Mesenchymal stem cell (in vitro differentiated cells and primary cell): ENCODE measurements at regions not wholly inside any gene's neighbourhood (a gene's known extent, or its start where the extent isn't known, plus 50 kb on each side); places are given as distances from the start of the nearest gene placed in this dataset.

ENCODE experiments used
- DNase-seq: peaks from one replicate; pipeline ENCODE4 v3.0.0-alpha.2; 2013
- H2AFZ ChIP-seq: one replicate; pipeline ENCODE4 v1.6.1; 2013; ENCODE audit warnings: low read depth, mild to moderate bottlenecking, control low read depth, inconsistent platforms, low read length, moderate library complexity
- H2AK5ac ChIP-seq: 2 replicates; pipeline ENCODE4 v1.6.1; 2013; ENCODE audit warnings: low read length, moderate library complexity, mild to moderate bottlenecking, inconsistent platforms; ENCODE audit not compliant: severe bottlenecking
- H2BK120ac ChIP-seq: one replicate; pipeline ENCODE4 v1.6.1; 2013; ENCODE audit warnings: low read depth, mild to moderate bottlenecking, inconsistent platforms, low read length, moderate library complexity
- H2BK12ac ChIP-seq, 2 experiments: one replicate each; pipeline ENCODE4 v1.6.1; 2013; ENCODE audit warnings: inconsistent platforms in 2 of 2, low read length in 2 of 2, mild to moderate bottlenecking in 2 of 2, moderate library complexity in 2 of 2, control low read depth in 1 of 2
- H2BK15ac ChIP-seq: one replicate; pipeline ENCODE4 v1.6.1; 2013; ENCODE audit warnings: mild to moderate bottlenecking, low read depth, inconsistent platforms; ENCODE audit not compliant: poor library complexity, severe bottlenecking
- H2BK5ac ChIP-seq: 2 replicates; pipeline ENCODE4 v1.6.1; 2013; ENCODE audit warnings: low read depth, mild to moderate bottlenecking, low read length, control low read depth, inconsistent platforms; ENCODE audit not compliant: poor library complexity, severe bottlenecking
- H3K14ac ChIP-seq, 2 experiments: one replicate each; pipeline ENCODE4 v1.6.1; 2013; ENCODE audit warnings: inconsistent platforms in 2 of 2, low read length in 2 of 2, control low read depth in 1 of 2, mild to moderate bottlenecking in 1 of 2, moderate library complexity in 1 of 2
- H3K18ac ChIP-seq, 2 experiments: one replicate each; pipeline ENCODE4 v1.6.1; 2013; ENCODE audit warnings: inconsistent platforms in 2 of 2, low read length in 2 of 2, control low read depth in 1 of 2, low read depth in 1 of 2, mild to moderate bottlenecking in 1 of 2
- H3K23ac ChIP-seq, 2 experiments: one replicate each; pipeline ENCODE4 v1.6.1; 2013; ENCODE audit warnings: inconsistent platforms in 2 of 2, low read length in 2 of 2, mild to moderate bottlenecking in 2 of 2, moderate library complexity in 2 of 2, control low read depth in 1 of 2
- H3K27ac ChIP-seq: 2 replicates; pipeline ENCODE4 v1.5.1; 2013; ENCODE audit warnings: mild to moderate bottlenecking, moderate library complexity, low read length, control low read depth, inconsistent platforms; ENCODE audit not compliant: poor library complexity, severe bottlenecking
- H3K27me3 ChIP-seq, 2 experiments: 2 replicates each; pipeline versions ENCODE4 v1.6.1 to v1.7.0; 2013; ENCODE audit warnings: low read length in 2 of 2, mild to moderate bottlenecking in 2 of 2, moderate library complexity in 2 of 2, control low read depth in 1 of 2, inconsistent platforms in 1 of 2; ENCODE audit not compliant: control insufficient read depth in 1 of 2, insufficient read depth in 1 of 2
- H3K36me3 ChIP-seq, 2 experiments: 2 replicates each; pipeline versions ENCODE4 v1.6.1 to v1.7.0; 2013; ENCODE audit warnings: low read length in 2 of 2, control low read depth in 1 of 2, inconsistent platforms in 1 of 2, low read depth in 1 of 2, mild to moderate bottlenecking in 1 of 2; ENCODE audit not compliant: insufficient read depth in 2 of 2, control insufficient read depth in 1 of 2
- H3K4ac ChIP-seq, 2 experiments: one replicate each; pipeline ENCODE4 v1.6.1; 2013; ENCODE audit warnings: inconsistent platforms in 2 of 2, low read length in 2 of 2, mild to moderate bottlenecking in 2 of 2, moderate library complexity in 2 of 2, control low read depth in 1 of 2, low read depth in 1 of 2
- H3K4me1 ChIP-seq: 2 replicates; pipeline ENCODE4 v1.6.1; 2013; ENCODE audit warnings: low read depth, low read length, control low read depth; ENCODE audit not compliant: control insufficient read depth, insufficient read depth
- H3K4me2 ChIP-seq: 2 replicates; pipeline ENCODE4 v1.6.1; 2013; ENCODE audit warnings: low read length, mild to moderate bottlenecking, inconsistent platforms; ENCODE audit not compliant: poor library complexity, severe bottlenecking
- H3K4me3 ChIP-seq, 2 experiments: 2 replicates each; pipeline versions ENCODE4 v1.5.1 to v1.7.0; 2013; ENCODE audit warnings: low read length in 2 of 2, mild to moderate bottlenecking in 2 of 2, control low read depth in 1 of 2, low read depth in 1 of 2; ENCODE audit not compliant: insufficient read depth in 1 of 2
- H3K79me1 ChIP-seq: replicated peaks from 2 replicates; pipeline ENCODE4 v1.6.1; 2013; ENCODE audit warnings: mild to moderate bottlenecking, control low read depth, low read length, inconsistent platforms; ENCODE audit not compliant: poor library complexity, severe bottlenecking
- H3K9ac ChIP-seq: 2 replicates; pipeline ENCODE4 v1.7.0; 2013; ENCODE audit warnings: mild to moderate bottlenecking, low read length, moderate library complexity
- H3K9me3 ChIP-seq: 2 replicates; pipeline ENCODE4 v1.7.0; 2013; ENCODE audit warnings: mild to moderate bottlenecking, low read length; ENCODE audit not compliant: control insufficient read depth
- H4K8ac ChIP-seq: one replicate; pipeline ENCODE4 v1.6.1; 2013; ENCODE audit warnings: inconsistent platforms, mild to moderate bottlenecking, low read length, moderate library complexity
- H4K91ac ChIP-seq: one replicate; pipeline ENCODE4 v1.6.1; 2013; ENCODE audit warnings: mild to moderate bottlenecking, low read length, inconsistent platforms
- WGBS: methylation state at CpG from one replicate; pipeline ENCODE4 v1.1.7; 2013; ENCODE audit warnings: mixed read lengths; 5-methylcytosine and 5-hydroxymethylcytosine counted together

- Histone ChIP-seq H3K9me3 (no peaks in the 10 kb centered on the region), H3K79me1 (no peaks in the 10 kb centered on the region), H2AK5ac (no peak overlapping the region), H2BK12ac (no peak overlapping the region), H2AFZ (no peak overlapping the region), H2BK15ac (no peak overlapping the region), H4K91ac (no peak overlapping the region), H3K27ac (peak overlapping the region; percentile 36), H3K9ac (no peak overlapping the region), H3K4me3 (no peak overlapping the region), H3K27me3 (no peaks in the 10 kb centered on the region), H3K14ac (no peak overlapping the region), H3K4me2 (no peak overlapping the region), H2BK5ac (no peak overlapping the region), H3K18ac (no peak overlapping the region), H2BK120ac (no peak overlapping the region), H4K8ac (no peak overlapping the region), H3K23ac (no peak overlapping the region), H3K4ac (no peak overlapping the region), H3K4me1 (no peaks in the 10 kb centered on the region), H3K36me3 (no peaks in the 10 kb centered on the region)
- DNase-seq: no peak
- WGBS: 68% methylated on average over 1 of the region's 1 CpG
These were observed 557.8 kb upstream of the GCFC2 start for GRCh38 chr2:76268484-76268883.

- H3K27ac ChIP-seq: no peak overlapping the region
- H2BK120ac ChIP-seq: no peak overlapping the region
- H3K14ac ChIP-seq: no peak overlapping the region
- H3K27me3 ChIP-seq: no peaks in the 10 kb centered on the region
- no peak overlapping the region for H3K23ac ChIP-seq
- H3K4ac ChIP-seq: no peak overlapping the region
- H3K9me3 ChIP-seq: no peaks in the 10 kb centered on the region
- H4K8ac ChIP-seq: no peak overlapping the region
- H2BK15ac ChIP-seq: no peak overlapping the region
- H2AK5ac ChIP-seq: no peak overlapping the region
- no peak overlapping the region for H4K91ac ChIP-seq
- no peaks in the 10 kb centered on the region for H3K4me1 ChIP-seq
- no peak overlapping the region for H3K4me3 ChIP-seq
- H3K79me1 ChIP-seq: no peaks in the 10 kb centered on the region
- no peak overlapping the region for H3K4me2 ChIP-seq
- H3K18ac ChIP-seq: no peak overlapping the region
- no peak for DNase-seq
- no peak overlapping the region for H2AFZ ChIP-seq
- no peak overlapping the region for H3K9ac ChIP-seq
- H2BK12ac ChIP-seq: no peak overlapping the region
- H3K36me3 ChIP-seq: no peaks in the 10 kb centered on the region
- no peak overlapping the region for H2BK5ac ChIP-seq
These were observed 547.1 kb upstream of the GCFC2 start for GRCh38 chr2:76257802-76258201.

- no peak overlapping the region for H3K23ac ChIP-seq
- no peak overlapping the region for H3K4me2 ChIP-seq
- H3K18ac ChIP-seq: peak overlapping the region in 1 of 2 experiments; percentile 24
- H2BK5ac ChIP-seq: no peak overlapping the region
- no peak overlapping the region for H3K14ac ChIP-seq
- no peaks in the 10 kb centered on the region for H3K4me1 ChIP-seq
- no peak overlapping the region for H2BK15ac ChIP-seq
- H3K9ac ChIP-seq: no peak overlapping the region
- DNase-seq: no peak
- H4K91ac ChIP-seq: no peak overlapping the region
- H3K79me1 ChIP-seq: no peaks in the 10 kb centered on the region
- H3K9me3 ChIP-seq: no peaks in the 10 kb centered on the region
- H2AK5ac ChIP-seq: no peak overlapping the region
- H2BK120ac ChIP-seq: no peak overlapping the region
- no peak overlapping the region for H4K8ac ChIP-seq
- no peaks in the 10 kb centered on the region for H3K36me3 ChIP-seq
- H2BK12ac ChIP-seq: no peak overlapping the region
- no peaks in the 10 kb centered on the region for H3K27me3 ChIP-seq
- no peak overlapping the region for H3K27ac ChIP-seq
- H3K4me3 ChIP-seq: no peak overlapping the region
- H3K4ac ChIP-seq: no peak overlapping the region
- WGBS: 65% methylated on average over 3 of the region's 3 CpGs
- H2AFZ ChIP-seq: no peak overlapping the region
These were observed 545.9 kb upstream of the GCFC2 start for GRCh38 chr2:76256458-76257088.

GRCh38 chr2:76252704-76253103, 542.0 kb upstream of the GCFC2 start:
- H2AK5ac ChIP-seq: no peak overlapping the region
- H3K14ac ChIP-seq: no peak overlapping the region
- H3K4me2 ChIP-seq: no peak overlapping the region
- H4K8ac ChIP-seq: no peak overlapping the region
- 80% methylated on average over 1 of the region's 1 CpG for WGBS
- H3K4ac ChIP-seq: no peak overlapping the region
- H2AFZ ChIP-seq: no peak overlapping the region
- no peaks in the 10 kb centered on the region for H3K9me3 ChIP-seq
- no peak overlapping the region for H3K9ac ChIP-seq
- DNase-seq: no peak
- no peak overlapping the region for H2BK120ac ChIP-seq
- H3K18ac ChIP-seq: no peak overlapping the region
- no peak overlapping the region for H2BK5ac ChIP-seq
- H3K27ac ChIP-seq: no peak overlapping the region
- no peak overlapping the region for H3K4me3 ChIP-seq
- H3K4me1 ChIP-seq: no peaks in the 10 kb centered on the region
- no peaks in the 10 kb centered on the region for H3K27me3 ChIP-seq
- no peak overlapping the region for H2BK12ac ChIP-seq
- no peaks in the 10 kb centered on the region for H3K79me1 ChIP-seq
- no peak overlapping the region for H4K91ac ChIP-seq
- H2BK15ac ChIP-seq: no peak overlapping the region
- no peaks in the 10 kb centered on the region for H3K36me3 ChIP-seq
- H3K23ac ChIP-seq: no peak overlapping the region
